ENCODE measurements at regions not wholly inside any gene's neighbourhood (a gene's known extent, or its start where the extent isn't known, plus 50 kb on each side); places are given as distances from the start of the nearest gene placed in this dataset.
"Not testable (repeated sequence)": the region's sequence is repeated elsewhere in the genome, so short reads cannot be mapped to it uniquely, and the experiment has no call there.

- DNase-seq; H3K4me1 ChIP-seq (ENCODE audit: insufficient read depth); H3K4me3 ChIP-seq; H3K27me3 ChIP-seq; H3K36me3 ChIP-seq; H3K27ac ChIP-seq; intact Hi-C loops (cut with DNase I); H3K9me3 ChIP-seq: not testable (repeated sequence)
- 75 to 91% (median 77%) methylated on average over 4 to 5 of the region's 5 CpGs for WGBS, 3 donors
Measured at GRCh38 chr4:86413426-86413825, 53.6 kb upstream of the MAPK10 start.

GRCh38 chr4:86414686-86415085 is 54.8 kb upstream of the MAPK10 start:
- Histone ChIP-seq H3K36me3 (no peaks in the 10 kb centered on the region), H3K27ac (no peak overlapping the region), H3K4me3 (no peak overlapping the region), H3K27me3 (no peaks in the 10 kb centered on the region), H3K4me1 (ENCODE audit: insufficient read depth) (no peaks in the 10 kb centered on the region), H3K9me3 (no peaks in the 10 kb centered on the region)
- intact Hi-C loops (cut with DNase I), result no loop called here
- DNase-seq, result no peak
- 75 to 88% (median 83%) methylated on average over 2 of the region's 2 CpGs for WGBS, 3 donors
- no peak for TF ChIP-seq EP300 (IDR thresholded peaks at IDR 0.05)
- no peak for TF ChIP-seq CTCF (IDR thresholded peaks at IDR 0.05)
- TF ChIP-seq POLR2A (IDR thresholded peaks at IDR 0.05), result no peak

- Histone ChIP-seq H3K9me3 (no peaks in the 10 kb centered on the region), H3K4me1 (ENCODE audit: insufficient read depth) (no peaks in the 10 kb centered on the region), H3K27me3 (no peaks in the 10 kb centered on the region), H3K36me3 (no peaks in the 10 kb centered on the region), H3K4me3 (no peak overlapping the region), H3K27ac (no peak overlapping the region)
- DNase-seq, result no peak
- WGBS, 3 donors, result 90 to 95% (median 92%) methylated on average over 3 of the region's 3 CpGs
- intact Hi-C loops (cut with DNase I), result no loop called here
- no peak for TF ChIP-seq EP300 (IDR thresholded peaks at IDR 0.05)
- no peak for TF ChIP-seq POLR2A (IDR thresholded peaks at IDR 0.05)
- no peak for TF ChIP-seq CTCF (IDR thresholded peaks at IDR 0.05)
Measured at GRCh38 chr4:86416081-86416480, 56.2 kb upstream of the MAPK10 start.

- no peaks in the 10 kb centered on the region for H3K9me3 ChIP-seq
- intact Hi-C loops (cut with DNase I), result no loop called here
- DNase-seq, result no peak
- H3K27ac ChIP-seq, result no peak overlapping the region
- 85 to 93% (median 90%) methylated on average over 6 of the region's 6 CpGs for WGBS, 3 donors
- no peaks in the 10 kb centered on the region for H3K36me3 ChIP-seq
- H3K4me3 ChIP-seq, result no peak overlapping the region
- TF ChIP-seq CTCF (IDR thresholded peaks at IDR 0.05) (no peak), POLR2A (IDR thresholded peaks at IDR 0.05) (no peak), EP300 (IDR thresholded peaks at IDR 0.05) (no peak)
- no peaks in the 10 kb centered on the region for H3K27me3 ChIP-seq
- peaks cover 3% of the 10 kb centered on the region for H3K4me1 ChIP-seq (ENCODE audit: insufficient read depth)
Measured at GRCh38 chr4:86421461-86421860, 61.6 kb upstream of the MAPK10 start.

- H3K9me3 ChIP-seq, result no peaks in the 10 kb centered on the region
- intact Hi-C loops (cut with DNase I), result no loop called here
- H3K27ac ChIP-seq, result no peak overlapping the region
- no peaks in the 10 kb centered on the region for H3K4me1 ChIP-seq (ENCODE audit: insufficient read depth)
- 87 to 93% (median 91%) methylated on average over 6 of the region's 6 CpGs for WGBS, 3 donors
- H3K27me3 ChIP-seq, result no peaks in the 10 kb centered on the region
- no peak for DNase-seq
- TF ChIP-seq POLR2A (IDR thresholded peaks at IDR 0.05) (no peak), CTCF (IDR thresholded peaks at IDR 0.05) (no peak), EP300 (IDR thresholded peaks at IDR 0.05) (no peak)
- no peak overlapping the region for H3K4me3 ChIP-seq
- H3K36me3 ChIP-seq, result no peaks in the 10 kb centered on the region
Measured at GRCh38 chr4:86431543-86432116, 71.8 kb upstream of the MAPK10 start.
